Astrocyte (in vitro differentiated cells and primary cell): ENCODE measurements at regions not wholly inside any gene's neighbourhood (a gene's known extent, or its start where the extent isn't known, plus 50 kb on each side); places are given as distances from the start of the nearest gene placed in this dataset.

Experiments
- DNase-seq: peaks from one replicate; pipeline ENCODE4 v3.0.0-alpha.2; 2010; ENCODE audit warnings: low read depth
- FAIRE-seq: peaks from 2 replicates; lab custom pipeline; 2011; peaks lifted over from hg19 to GRCh38; lab: Jason Lieb, UNC
- H2AFZ ChIP-seq: 2 replicates; pipeline ENCODE4 v1.6.0; 2012; ENCODE audit warnings: low read depth, low read length, inconsistent platforms
- H3K27ac ChIP-seq: 2 replicates; pipeline ENCODE4 v1.5.1; 2011; ENCODE audit warnings: low read depth, low read length, inconsistent platforms
- H3K27me3 ChIP-seq: 2 replicates; pipeline ENCODE4 v1.6.0; 2011; ENCODE audit warnings: low read length, inconsistent platforms; ENCODE audit not compliant: insufficient read depth
- H3K36me3 ChIP-seq: 2 replicates; pipeline ENCODE4 v1.5.1; 2011; ENCODE audit warnings: low read length, inconsistent platforms; ENCODE audit not compliant: insufficient read depth
- H3K4me1 ChIP-seq: 2 replicates; pipeline ENCODE4 v1.5.1; 2011; ENCODE audit warnings: low read length, inconsistent platforms; ENCODE audit not compliant: insufficient read depth
- H3K4me2 ChIP-seq: 2 replicates; pipeline ENCODE4 v1.6.0; 2012; ENCODE audit warnings: low read length, inconsistent platforms
- H3K4me3 ChIP-seq: 2 replicates; pipeline ENCODE4 v1.5.1; 2011; ENCODE audit warnings: low read depth, mild to moderate bottlenecking, low read length, inconsistent platforms; ENCODE audit not compliant: insufficient read depth
- H3K79me2 ChIP-seq: 2 replicates; pipeline ENCODE4 v1.6.0; 2012; ENCODE audit warnings: mild to moderate bottlenecking, low read length, inconsistent platforms; ENCODE audit not compliant: insufficient read depth
- H3K9ac ChIP-seq: 2 replicates; pipeline ENCODE4 v1.6.0; 2012; ENCODE audit warnings: mild to moderate bottlenecking, low read length, inconsistent platforms
- H3K9me3 ChIP-seq: 2 replicates; pipeline ENCODE4 v1.5.1; 2012; ENCODE audit warnings: low read depth, mild to moderate bottlenecking, low read length, inconsistent platforms; ENCODE audit not compliant: insufficient read depth
- H4K20me1 ChIP-seq: 2 replicates; pipeline ENCODE4 v1.6.0; 2012; ENCODE audit warnings: low read length, inconsistent platforms; ENCODE audit not compliant: insufficient read depth
- H3K27ac Mint-ChIP-seq: one replicate; pipeline ENCODE4 v1.8.0; 2021; ENCODE audit warnings: mild to moderate bottlenecking, mixed read lengths; ENCODE audit not compliant: unreplicated experiment
- H3K27me3 Mint-ChIP-seq: one replicate; pipeline ENCODE4 v1.8.0; 2021; ENCODE audit warnings: low read depth, mixed read lengths; ENCODE audit not compliant: unreplicated experiment
- H3K36me3 Mint-ChIP-seq: one replicate; pipeline ENCODE4 v1.8.0; 2021; ENCODE audit warnings: low read depth, mixed read lengths; ENCODE audit not compliant: unreplicated experiment
- H3K4me1 Mint-ChIP-seq: one replicate; pipeline ENCODE4 v1.8.0; 2021; ENCODE audit warnings: low read depth, mixed read lengths; ENCODE audit not compliant: unreplicated experiment
- H3K4me3 Mint-ChIP-seq: one replicate; pipeline ENCODE4 v1.8.0; 2021; ENCODE audit warnings: mild to moderate bottlenecking, moderate library complexity, mixed read lengths; ENCODE audit not compliant: unreplicated experiment
- H3K9me3 Mint-ChIP-seq: one replicate; pipeline ENCODE4 v1.8.0; 2021; ENCODE audit warnings: mild to moderate bottlenecking, mixed read lengths; ENCODE audit not compliant: unreplicated experiment
- CTCF ChIP-seq: IDR thresholded peaks from 2 replicates; pipeline ENCODE4 v1.5.1; 2011; ENCODE audit warnings: low read depth, mild to moderate bottlenecking, inconsistent platforms, low read length, moderate library complexity; ENCODE audit not compliant: insufficient read depth
- EZH2 ChIP-seq: IDR thresholded peaks from 2 replicates; pipeline ENCODE4 v1.6.1; 2012; ENCODE audit warnings: mild to moderate bottlenecking, low read length, inconsistent platforms; ENCODE audit not compliant: insufficient read depth

GRCh38 chr9:115715666-115716065, 437.9 kb upstream of the PAPPA start:
- Histone ChIP-seq H2AFZ (no peak overlapping the region), H3K9ac (no peak overlapping the region), H3K79me2 (no peaks in the 10 kb centered on the region), H3K4me2 (no peak overlapping the region), H3K4me3 (no peak overlapping the region), H4K20me1 (no peaks in the 10 kb centered on the region), H3K27me3 (no peaks in the 10 kb centered on the region), H3K9me3 (no peaks in the 10 kb centered on the region), H3K36me3 (no peaks in the 10 kb centered on the region), H3K4me1 (peaks cover 8% of the 10 kb centered on the region), H3K27ac (no peak overlapping the region)
- Mint-ChIP-seq H3K36me3 (no peaks in the 10 kb centered on the region), H3K4me3 (no peak overlapping the region), H3K9me3 (peaks cover 5% of the 10 kb centered on the region), H3K27ac (peak overlapping the region; percentile 60), H3K4me1 (peaks cover 24% of the 10 kb centered on the region), H3K27me3 (no peaks in the 10 kb centered on the region)
- DNase-seq = no peak
- TF ChIP-seq EZH2 (no peak), CTCF (no peak)
- no peak for FAIRE-seq

DNA sequence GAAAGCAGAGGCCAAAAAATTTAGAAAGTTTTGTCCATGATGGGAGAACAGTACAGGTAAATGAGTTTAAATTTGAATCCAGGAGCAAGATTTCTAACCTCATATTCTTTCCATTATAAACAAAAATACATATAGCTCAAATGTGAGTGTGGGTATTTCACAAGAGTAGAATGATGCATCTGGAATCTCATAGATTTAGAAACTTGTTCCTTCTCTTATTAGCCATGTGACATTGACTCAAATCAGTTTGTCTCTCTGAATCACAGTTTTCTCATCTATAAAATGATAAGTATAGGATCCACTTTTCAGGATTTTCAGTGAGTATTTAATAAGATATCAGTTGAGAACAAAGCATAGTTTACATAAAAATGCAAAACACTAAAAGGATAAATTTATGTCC, 436.3 kb upstream of the PAPPA start:
- Histone ChIP-seq H3K4me1 (peaks cover 8% of the 10 kb centered on the region), H4K20me1 (no peaks in the 10 kb centered on the region), H3K27me3 (no peaks in the 10 kb centered on the region), H3K4me2 (no peak overlapping the region), H3K9me3 (no peaks in the 10 kb centered on the region), H3K27ac (peak overlapping the region; percentile 30), H3K9ac (peak overlapping the region; percentile 0), H3K4me3 (no peak overlapping the region), H2AFZ (no peak overlapping the region), H3K36me3 (no peaks in the 10 kb centered on the region), H3K79me2 (no peaks in the 10 kb centered on the region)
- TF ChIP-seq CTCF (no peak), EZH2 (no peak)
- H3K36me3 Mint-ChIP-seq = no peaks in the 10 kb centered on the region
- peaks cover 7% of the 10 kb centered on the region for H3K9me3 Mint-ChIP-seq
- H3K4me3 Mint-ChIP-seq = no peak overlapping the region
- no peak for FAIRE-seq
- H3K27me3 Mint-ChIP-seq = no peaks in the 10 kb centered on the region
- H3K4me1 Mint-ChIP-seq = peaks cover 24% of the 10 kb centered on the region
- H3K27ac Mint-ChIP-seq = peak overlapping the region; percentile 97
- no peak for DNase-seq

GRCh38 chr9:115717711-115718173, 435.8 kb upstream of the PAPPA start:
- no peak overlapping the region for H2AFZ ChIP-seq
- Mint-ChIP-seq H3K36me3 (no peaks in the 10 kb centered on the region), H3K27me3 (no peaks in the 10 kb centered on the region), H3K9me3 (peaks cover 7% of the 10 kb centered on the region), H3K4me1 (peaks cover 23% of the 10 kb centered on the region), H3K27ac (peak overlapping the region; percentile 97), H3K4me3 (no peak overlapping the region)
- H3K27me3 ChIP-seq = no peaks in the 10 kb centered on the region
- H3K36me3 ChIP-seq = no peaks in the 10 kb centered on the region
- no peaks in the 10 kb centered on the region for H4K20me1 ChIP-seq
- peak; percentile 88 for DNase-seq
- no peak overlapping the region for H3K9ac ChIP-seq
- peak overlapping the region; percentile 1 for H3K4me2 ChIP-seq
- peak overlapping the region; percentile 62 for H3K27ac ChIP-seq
- H3K4me1 ChIP-seq = peaks cover 8% of the 10 kb centered on the region
- FAIRE-seq = no peak
- H3K9me3 ChIP-seq = no peaks in the 10 kb centered on the region
- no peak overlapping the region for H3K4me3 ChIP-seq
- H3K79me2 ChIP-seq = no peaks in the 10 kb centered on the region
- no peak for TF ChIP-seq CTCF
- no peak for TF ChIP-seq EZH2
